ENCODE measurements at regions not wholly inside any gene's neighbourhood (a gene's known extent, or its start where the extent isn't known, plus 50 kb on each side); places are given as distances from the start of the nearest gene placed in this dataset.

- TF ChIP-seq CTCF (IDR thresholded peaks at IDR 0.05; ENCODE audit: borderline replicate concordance, extremely low read depth, low read length, poor library complexity, severe bottlenecking): no peak
- TF ChIP-seq EZH2 (IDR thresholded peaks at IDR 0.05; ENCODE audit: borderline replicate concordance, low read depth, low read length, severe bottlenecking): no peak
These were observed 378.4 kb downstream of the BTG1 start for GRCh38 chr12:91767237-91767636.
